GM13977 (cell line): ENCODE measurements at regions not wholly inside any gene's neighbourhood (a gene's known extent, or its start where the extent isn't known, plus 50 kb on each side); places are given as distances from the start of the nearest gene placed in this dataset.

Experiments used
- DNase-seq: peaks from one replicate; pipeline ENCODE4 v3.0.0; 2012; ENCODE audit warnings: low spot score
- CTCF ChIP-seq: IDR thresholded peaks from 2 replicates; pipeline ENCODE4 v1.5.1; 2012; ENCODE audit warnings: mild to moderate bottlenecking, control low read depth; ENCODE audit not compliant: insufficient read depth; ENCODE audit errors: extremely low read depth, missing control alignments
- in situ Hi-C: fragments of 300-500 bp; cut with MboI; formaldehyde crosslinking; loops from one replicate; pipeline ENCODE4 v1.12.0; 2022; ENCODE audit warnings: low sequenced_read_pairs, low pct_unique_long_range_greater_than_20kb, mixed read lengths, inconsistent platforms; ENCODE audit not compliant: unreplicated experiment

GRCh38 chr17:13749166-13749890 is 147.6 kb upstream of the HS3ST3A1 start:
- no peak for DNase-seq
- no peak for TF ChIP-seq CTCF
- in situ Hi-C loops, result no loop called here

- DNase-seq, result no peak
- no peak for TF ChIP-seq CTCF
- in situ Hi-C loops, result no loop called here
Measured at GRCh38 chr17:13749891-13750235, 148.1 kb upstream of the HS3ST3A1 start.

- in situ Hi-C loops, result no loop called here
- TF ChIP-seq CTCF, result no peak
- DNase-seq, result no peak
Measured at GRCh38 chr17:13750816-13751793, 149.4 kb upstream of the HS3ST3A1 start.

GRCh38 chr17:13753154-13753553 is 151.4 kb upstream of the HS3ST3A1 start:
- in situ Hi-C loops, result no loop called here
- DNase-seq, result no peak
- no peak for TF ChIP-seq CTCF

GRCh38 chr17:13753771-13754170 is 152.0 kb upstream of the HS3ST3A1 start:
- DNase-seq, result no peak
- TF ChIP-seq CTCF, result no peak
- in situ Hi-C loops, result no loop called here

- no peak for DNase-seq
- no peak for TF ChIP-seq CTCF
- in situ Hi-C loops, result no loop called here
Measured at GRCh38 chr17:13755851-13756250, 154.1 kb upstream of the HS3ST3A1 start.
